Panc1 (cell line): ENCODE measurements at regions not wholly inside any gene's neighbourhood (a gene's known extent, or its start where the extent isn't known, plus 50 kb on each side); places are given as distances from the start of the nearest gene placed in this dataset.

Experiments
- ATAC-seq: fragments of 200-7000 bp; cut with Tn5 transposase; 2 replicates; pipeline ENCODE4 v1.9.1; 2020; ENCODE audit warnings: mild to moderate bottlenecking, moderate library complexity
- BruUV-seq: library from RNA; stranded (reverse); fragments of 400-500 nt; replicated peaks from 2 replicates; lab custom pipeline; 2021; lab: Mats Ljungman, UMichigan
- CTCF ChIA-PET: fragments of 300-600 bp; sonication (Branson Sonifier 250); formaldehyde crosslinking; loops from one replicate; lab custom pipeline; 2022; ENCODE audit warnings: antibody characterized with exemption; lab: Charles Lee
- POLR2A ChIA-PET: fragments of 300-600 bp; sonication (Branson Sonifier 250); formaldehyde crosslinking; loops from one replicate; lab custom pipeline; 2022; ENCODE audit warnings: antibody characterized with exemption; lab: Charles Lee
- DNase-seq: peaks from one replicate; pipeline ENCODE4 v3.0.0-alpha.2; 2010; ENCODE audit warnings: low read depth, low spot score
- H3K27ac ChIP-seq: 2 replicates; pipeline ENCODE4 v1.5.1; 2011; ENCODE audit warnings: mild to moderate bottlenecking, low read length, inconsistent platforms
- H3K27me3 ChIP-seq: fragments of 200-500 bp; sonication (Bioruptor generic); 2 replicates; pipeline ENCODE4 v1.6.0; 2014; ENCODE audit warnings: low read length, inconsistent platforms; ENCODE audit not compliant: control insufficient read depth, insufficient read depth
- H3K36me3 ChIP-seq: fragments of 200-500 bp; sonication (Bioruptor generic); 2 replicates; pipeline ENCODE4 v1.5.1; 2014; ENCODE audit warnings: inconsistent platforms, mild to moderate bottlenecking, low read length, moderate library complexity; ENCODE audit not compliant: control insufficient read depth, insufficient read depth
- H3K4me1 ChIP-seq: 2 replicates; pipeline ENCODE4 v1.5.1; 2011; ENCODE audit warnings: inconsistent platforms, mild to moderate bottlenecking, low read length, moderate library complexity; ENCODE audit not compliant: control insufficient read depth, insufficient read depth
- H3K4me3 ChIP-seq, 2 experiments: 2 replicates each; pipeline ENCODE4 v1.5.1; 2011 to 2012; ENCODE audit warnings: low read depth in 2 of 2, low read length in 2 of 2, mild to moderate bottlenecking in 2 of 2, inconsistent platforms in 1 of 2, moderate library complexity in 1 of 2
- H3K9me3 ChIP-seq: fragments of 200-500 bp; sonication (Bioruptor generic); 2 replicates; pipeline ENCODE4 v1.5.1; 2014; ENCODE audit warnings: low read depth, mild to moderate bottlenecking, inconsistent platforms, low read length, moderate library complexity; ENCODE audit not compliant: control insufficient read depth, insufficient read depth
- CTCF ChIP-seq: fragments of 450-650 bp; IDR thresholded peaks from 2 replicates; pipeline ENCODE4 v1.5.1; 2017; ENCODE audit warnings: mild to moderate bottlenecking
- POLR2AphosphoS5 ChIP-seq: IDR thresholded peaks from 2 replicates; pipeline ENCODE4 v1.6.1; 2012; ENCODE audit warnings: mild to moderate bottlenecking, low read depth, low read length, moderate library complexity
- REST ChIP-seq, 2 experiments: IDR thresholded peaks; 2 replicates each; pipeline ENCODE4 v1.6.1; 2011 to 2012; ENCODE audit warnings: low read depth in 2 of 2, control low read depth in 1 of 2, low read length in 1 of 2, mild to moderate bottlenecking in 1 of 2, moderate library complexity in 1 of 2; ENCODE audit not compliant: insufficient read depth in 1 of 2
- SIN3A ChIP-seq: IDR thresholded peaks from 2 replicates; pipeline ENCODE4 v1.6.1; 2012; ENCODE audit warnings: low read depth, mild to moderate bottlenecking, low read length, moderate library complexity, borderline replicate concordance; ENCODE audit not compliant: insufficient read depth
- TCF7L2 ChIP-seq: IDR thresholded peaks from 2 replicates; pipeline ENCODE4 v1.6.1; 2011; ENCODE audit warnings: mild to moderate bottlenecking, low read depth, low read length, inconsistent platforms
- in situ Hi-C: cut with HindIII; loops from 2 replicates; pipeline ENCODE4 v1.10.0; 2016; ENCODE audit warnings: low sequenced_read_pairs, low pct_unique_long_range_greater_than_20kb
- intact Hi-C: fragments of 100-400 bp; cut with micrococcal nuclease; formaldehyde crosslinking; loops from one replicate; pipeline ENCODE4 v1.10.0; 2022; ENCODE audit not compliant: unreplicated experiment

GRCh38 chr18:3391704-3392466 is 58.1 kb upstream of the TGIF1 start:
- in situ Hi-C loops (no loop called here), intact Hi-C loops (no loop called here)
- no peak for DNase-seq
- Histone ChIP-seq H3K9me3 (peaks cover 21% of the 10 kb centered on the region; the same call in 1 of the 2 replicates), H3K36me3 (no peaks in the 10 kb centered on the region), H3K4me1 (no peaks in the 10 kb centered on the region), H3K27ac (peak overlapping the region; percentile 41; the same call in 1 of the 2 replicates), H3K4me3 (no peak overlapping the region), H3K27me3 (no peaks in the 10 kb centered on the region)
- ChIA-PET CTCF (interaction anchor here (0.5 kb wide), 1 partner anchor 268 kb away, joined by 5 read pairs; no protein-coding TSS in a partner anchor), POLR2A (interaction anchor here (1.2 kb wide), 1 partner anchor 54 kb away, joined by 5 read pairs; no protein-coding TSS in a partner anchor)
- no peak for TF ChIP-seq REST (IDR thresholded peaks at IDR 0.05; ENCODE audit: insufficient read depth in 1 of 2, low read depth in 2 of 2, low read length in 1 of 2)
- no peak for TF ChIP-seq TCF7L2
- TF ChIP-seq POLR2AphosphoS5 = no peak
- no peak for TF ChIP-seq CTCF
- TF ChIP-seq SIN3A = no peak
- ATAC-seq = no peak
- BruUV-seq = no TSS peak

- no peaks in the 10 kb centered on the region for H3K27me3 ChIP-seq
- H3K36me3 ChIP-seq = no peaks in the 10 kb centered on the region
- CTCF ChIA-PET = interaction anchor here (0.5 kb wide), 1 partner anchor 267 kb away, joined by 5 read pairs; no protein-coding TSS in a partner anchor
- ATAC-seq = no peak
- DNase-seq = no peak
- peaks cover 21% of the 10 kb centered on the region; the same call in 1 of the 2 replicates for H3K9me3 ChIP-seq
- POLR2A ChIA-PET = interaction anchor here (0.6 to 1.2 kb wide), 2 partner anchors 10 to 54 kb away, joined by 5 to 11 read pairs; no protein-coding TSS in a partner anchor
- BruUV-seq = no TSS peak
- no peaks in the 10 kb centered on the region for H3K4me1 ChIP-seq
- TF ChIP-seq CTCF = no peak
- no peak for TF ChIP-seq REST (IDR thresholded peaks at IDR 0.05; ENCODE audit: insufficient read depth in 1 of 2, low read depth in 2 of 2, low read length in 1 of 2)
- no peak for TF ChIP-seq SIN3A
- no peak for TF ChIP-seq POLR2AphosphoS5
- TF ChIP-seq TCF7L2 = no peak
- in situ Hi-C loops (no loop called here), intact Hi-C loops (no loop called here)
- no peak overlapping the region for H3K27ac ChIP-seq
- no peak overlapping the region for H3K4me3 ChIP-seq
These were observed 57.5 kb upstream of the TGIF1 start for GRCh38 chr18:3392467-3392855.
